ENCODE measurements at regions not wholly inside any gene's neighbourhood (a gene's known extent, or its start where the extent isn't known, plus 50 kb on each side); places are given as distances from the start of the nearest gene placed in this dataset.

GRCh38 chr4:83759611-83760010 lies 223.7 kb downstream of the GPAT3 start:
- no peak for TF ChIP-seq CTCF (IDR thresholded peaks at IDR 0.05)
- TF ChIP-seq POLR2AphosphoS5 (IDR thresholded peaks at IDR 0.05; ENCODE audit: insufficient read depth in 1 of 2, low read depth in 1 of 2) = no peak

Measured in vagina (tissue), 2 donors.